ENCODE measurements at regions not wholly inside any gene's neighbourhood (a gene's known extent, or its start where the extent isn't known, plus 50 kb on each side); places are given as distances from the start of the nearest gene placed in this dataset.
"Not testable (repeated sequence)": the region's sequence is repeated elsewhere in the genome, so short reads cannot be mapped to it uniquely, and the experiment has no call there.

GRCh38 chr3:40864146-40864782 is 335.0 kb upstream of the CTNNB1 start:
- no peak for DNase-seq

GRCh38 chr3:40864915-40865314 is 334.4 kb upstream of the CTNNB1 start:
- DNase-seq = no peak

DNA sequence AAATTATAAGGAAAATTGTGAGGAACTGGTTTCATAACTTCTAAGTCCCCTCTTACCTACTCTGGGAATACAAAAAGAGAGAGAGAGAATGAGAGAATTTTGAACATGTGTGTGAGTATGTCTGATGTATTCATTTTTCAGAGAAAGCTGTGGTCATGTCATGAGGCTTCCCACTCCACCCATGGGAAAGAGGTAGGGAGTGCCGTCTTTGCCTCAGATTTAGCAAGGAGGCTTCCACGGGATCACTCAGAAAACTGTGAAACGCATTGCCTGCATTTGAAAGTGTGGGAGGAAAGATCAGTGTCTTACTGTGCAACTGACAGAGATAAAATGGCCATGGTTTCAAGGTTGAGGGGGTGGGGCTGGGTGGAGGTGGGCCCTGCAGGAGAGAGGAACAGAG is 331.5 kb upstream of the CTNNB1 start:
- DNase-seq = no peak

DNA sequence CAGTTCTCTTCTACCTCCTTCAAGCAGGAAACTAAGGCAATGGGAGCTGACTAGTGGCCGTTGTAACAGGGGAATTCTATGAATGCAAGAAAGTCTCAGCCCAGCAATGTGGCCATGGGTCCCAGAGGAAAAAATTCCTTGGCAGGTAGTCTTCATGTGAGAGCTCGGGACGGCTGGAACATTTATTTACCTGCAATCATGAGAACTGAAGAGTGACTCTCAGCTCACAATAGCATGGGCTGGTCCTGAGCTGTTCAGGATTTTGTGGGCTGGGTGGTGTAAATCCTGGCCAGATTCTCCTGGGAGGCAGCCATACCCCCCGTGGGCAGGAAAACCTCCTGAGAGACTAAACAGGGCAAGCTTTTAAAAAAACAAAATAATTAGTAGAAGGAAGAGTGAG is 330.3 kb upstream of the CTNNB1 start:
- DNase-seq = no peak

- DNase-seq = no peak
Observed at GRCh38 chr3:40869939-40870338, 329.4 kb upstream of the CTNNB1 start.

DNA sequence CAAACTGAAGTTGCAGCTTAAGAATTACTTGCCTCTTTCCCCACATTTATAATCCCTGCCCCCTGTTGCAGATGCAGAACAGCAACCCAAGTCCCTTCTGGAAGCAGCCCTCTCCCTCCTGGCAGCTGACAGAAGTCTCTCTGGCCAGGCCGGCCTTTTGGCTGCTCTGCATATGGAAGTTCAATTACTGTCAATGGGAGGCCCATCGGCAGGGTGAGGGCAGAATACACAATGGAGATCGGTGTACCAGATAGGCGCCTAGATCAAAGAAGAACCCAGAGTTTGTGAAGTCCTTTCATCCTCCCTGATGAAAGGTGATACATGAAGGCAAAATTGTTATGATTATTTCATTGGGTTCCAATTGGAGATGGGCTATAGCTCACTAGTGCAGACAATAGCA is 327.9 kb upstream of the CTNNB1 start:
- no peak for DNase-seq

DNA sequence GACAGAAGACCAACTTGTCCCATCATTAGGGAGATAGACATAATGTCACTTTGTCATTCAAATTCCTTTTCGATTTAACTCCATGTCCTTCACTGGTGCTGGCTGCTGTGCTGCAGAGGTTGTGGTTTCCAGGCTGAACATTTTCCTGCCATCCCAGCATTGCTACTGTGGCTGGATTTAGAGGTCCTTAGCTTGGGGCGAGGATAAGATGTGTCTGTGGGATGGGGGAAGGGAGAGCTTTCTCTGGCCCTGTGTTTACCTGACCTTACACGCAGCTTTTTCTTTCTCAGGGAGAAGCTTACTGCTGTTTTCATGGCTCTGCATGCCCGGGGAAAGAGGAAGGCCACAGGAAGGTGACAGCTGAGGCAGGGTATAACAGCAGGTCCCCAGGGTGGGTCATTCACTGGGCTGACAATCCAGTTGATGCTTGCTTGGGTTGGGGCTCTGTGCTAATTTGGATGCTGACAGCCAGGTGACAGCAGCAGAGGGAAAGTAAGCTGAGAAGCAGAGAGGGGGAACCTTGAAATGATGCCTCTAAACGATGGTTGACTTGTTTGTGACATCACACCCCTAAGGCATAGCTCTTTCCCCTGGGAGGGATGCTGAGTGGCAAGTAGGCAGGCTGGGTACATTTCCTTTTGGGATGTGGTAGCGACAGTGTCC is 326.9 kb upstream of the CTNNB1 start:
- DNase-seq = no peak

- DNase-seq = no peak
Observed at GRCh38 chr3:40873476-40873875, 325.8 kb upstream of the CTNNB1 start.

- no peak for DNase-seq
Observed at GRCh38 chr3:40873934-40874699, 325.2 kb upstream of the CTNNB1 start.

- no peak for DNase-seq
Observed at GRCh38 chr3:40875581-40875980, 323.7 kb upstream of the CTNNB1 start.

GRCh38 chr3:40876009-40876408 is 323.3 kb upstream of the CTNNB1 start:
- DNase-seq = no peak

DNA sequence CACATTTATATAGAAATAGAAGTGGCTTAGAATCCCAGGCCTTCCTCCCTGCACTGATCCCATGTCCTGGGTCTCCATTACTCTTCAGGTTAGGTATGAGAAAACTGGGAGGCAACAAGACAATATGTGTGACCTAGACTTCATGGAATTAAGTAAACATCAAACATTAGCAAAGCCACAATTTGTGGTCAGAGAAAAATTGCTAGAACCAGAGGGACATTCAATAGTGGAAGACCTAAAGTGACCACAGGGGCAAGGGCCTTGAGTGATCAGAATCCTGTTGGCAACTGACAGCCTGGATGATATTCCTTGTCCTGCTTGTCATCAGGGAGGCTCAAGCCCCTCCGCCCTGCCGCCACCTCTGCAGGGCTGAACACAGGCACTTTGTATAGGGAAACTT is 322.8 kb upstream of the CTNNB1 start:
- DNase-seq = no peak

DNA sequence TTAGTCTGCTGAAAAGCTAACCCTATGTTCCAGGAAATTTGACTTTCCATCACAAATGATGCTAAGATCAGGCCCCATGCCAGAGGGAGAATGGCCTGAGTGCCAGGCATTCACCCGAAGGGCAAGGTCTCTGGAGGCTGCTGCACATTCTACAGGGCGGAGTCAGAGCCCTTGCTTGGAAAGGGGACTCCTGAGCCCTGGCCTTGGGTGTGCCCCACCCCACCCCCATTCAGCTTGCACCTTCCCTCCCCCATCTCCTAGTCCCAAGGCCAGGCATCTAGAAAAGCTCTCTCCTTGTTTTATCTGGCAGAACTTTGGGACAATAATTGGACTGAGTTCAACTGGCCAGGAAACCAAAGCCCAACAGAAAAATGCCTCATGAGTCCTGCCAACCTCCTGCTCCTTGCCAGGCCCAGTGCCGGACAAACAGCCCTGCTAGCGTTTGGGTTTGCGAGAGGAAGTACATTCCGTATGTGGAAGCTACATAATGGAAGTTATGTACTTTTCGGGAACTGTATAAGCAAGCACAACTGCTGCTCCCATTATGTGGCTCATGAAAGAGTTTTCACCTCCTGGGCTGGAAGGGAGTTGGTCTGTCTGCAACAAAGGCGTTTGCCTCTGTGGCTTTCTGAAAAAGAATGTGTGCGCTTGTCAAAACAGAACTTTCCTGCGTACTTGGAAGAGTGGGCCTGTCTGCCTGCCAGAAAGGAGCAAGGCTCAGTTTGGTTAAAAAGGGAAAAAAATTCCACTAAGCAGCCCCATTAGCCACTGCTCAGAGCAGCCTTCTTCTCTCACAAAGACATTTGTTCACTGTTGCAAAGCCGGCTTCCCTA is 321.5 kb upstream of the CTNNB1 start:
- no peak for DNase-seq

DNA sequence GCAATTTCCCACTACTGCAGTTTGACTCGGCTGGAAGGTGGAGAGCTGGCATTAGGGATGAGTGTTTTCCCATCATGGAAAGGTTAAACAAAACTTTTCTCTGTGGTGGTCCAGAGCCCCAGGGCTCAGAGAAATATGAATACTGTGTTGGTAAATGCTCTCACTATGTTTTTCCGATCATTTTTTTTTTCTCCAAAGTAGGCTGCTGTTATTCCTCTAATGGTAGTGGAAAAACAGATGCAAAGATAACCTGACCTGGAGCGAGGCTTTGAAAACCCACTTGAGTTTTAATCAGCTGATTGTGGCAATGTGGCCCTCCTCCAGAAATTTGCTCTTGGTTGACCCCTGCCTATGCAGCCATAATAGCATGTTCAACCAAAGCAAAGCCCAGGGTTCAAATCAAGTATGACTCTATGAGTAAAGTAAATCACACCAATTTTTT is 320.8 kb upstream of the CTNNB1 start:
- no peak for DNase-seq

GRCh38 chr3:40885430-40885829 is 313.9 kb upstream of the CTNNB1 start:
- DNase-seq = no peak

- DNase-seq = no peak
Observed at GRCh38 chr3:40886660-40887425, 312.5 kb upstream of the CTNNB1 start.

DNA sequence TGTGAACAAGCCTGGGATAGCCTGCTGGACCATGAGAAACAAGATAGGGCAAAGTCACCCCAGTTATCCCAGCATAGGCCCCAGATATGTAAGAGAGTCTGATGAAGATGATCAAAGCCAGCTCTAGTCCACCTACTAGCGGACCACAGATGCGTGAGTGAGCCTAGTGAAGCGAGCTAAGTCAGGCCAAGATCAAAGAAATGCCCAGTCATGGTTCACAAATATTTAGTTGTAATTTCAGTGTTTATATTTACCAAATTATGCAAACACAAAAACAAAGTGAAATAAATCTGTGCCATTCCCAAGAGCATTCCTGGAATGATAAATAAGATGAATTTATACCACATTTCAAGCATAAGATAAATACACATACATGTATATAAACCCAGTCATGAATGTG is 308.1 kb upstream of the CTNNB1 start:
- no peak for DNase-seq

GRCh38 chr3:40895109-40895508 is 304.2 kb upstream of the CTNNB1 start:
- no peak for DNase-seq

DNA sequence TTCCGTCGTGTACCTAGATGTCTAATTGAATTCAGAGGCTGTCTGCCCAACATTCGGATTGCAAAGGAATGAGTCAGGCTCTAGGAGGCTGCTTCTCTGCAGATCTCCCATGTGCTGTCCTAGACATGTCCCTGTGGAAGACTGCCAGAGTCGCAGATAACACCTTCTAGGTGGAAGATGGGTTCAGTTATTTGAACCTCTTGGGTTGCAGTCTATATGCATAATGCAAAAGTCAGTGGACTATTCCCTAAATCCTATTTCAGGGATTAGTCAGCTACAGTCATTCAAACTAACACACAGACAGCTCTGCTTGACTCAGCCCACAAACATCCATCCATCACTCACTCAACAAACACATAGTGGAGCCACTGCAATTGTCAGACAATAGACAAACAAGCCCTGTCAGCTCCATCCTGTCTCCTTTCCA is 300.0 kb upstream of the CTNNB1 start:
- no peak for DNase-seq

GRCh38 chr3:40901298-40901697 is 298.0 kb upstream of the CTNNB1 start:
- no peak for DNase-seq

- no peak for DNase-seq
Observed at GRCh38 chr3:40901796-40902195, 297.5 kb upstream of the CTNNB1 start.

DNA sequence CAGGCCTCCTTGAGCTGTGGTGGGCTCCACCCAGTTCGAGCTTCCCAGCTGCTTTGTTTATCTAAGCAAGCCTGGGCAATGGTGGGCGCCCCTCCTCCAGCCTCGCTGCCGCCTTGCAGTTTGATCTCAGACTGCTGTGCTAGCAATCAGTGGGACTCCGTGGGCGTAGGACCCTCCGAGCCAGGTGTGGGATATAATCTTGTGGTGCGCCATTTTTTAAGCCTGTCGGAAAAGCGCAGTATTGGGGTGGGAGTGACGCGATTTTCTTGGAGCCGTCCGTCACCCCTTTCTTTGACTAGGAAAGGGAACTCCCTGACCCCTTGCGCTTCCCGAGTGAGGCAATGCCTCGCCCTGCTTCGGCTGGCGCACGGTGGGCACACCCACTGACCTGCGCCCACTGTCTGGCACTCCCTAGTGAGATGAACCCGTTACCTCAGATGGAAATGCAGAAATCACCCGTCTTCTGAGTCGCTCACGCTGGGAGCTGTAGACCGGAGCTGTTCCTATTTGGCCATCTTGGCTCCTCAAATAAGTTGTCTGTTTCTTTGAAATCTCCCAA is 291.3 kb upstream of the CTNNB1 start:
- not testable (repeated sequence) for DNase-seq

Data from activated CD4-positive, alpha-beta T cell treated with anti-CD3 and anti-CD28 coated beads, Interleukin-2, amount 50 U/mL, for 4 hours (primary cell).